Left renal cortex interstitium (tissue), 4 donors: ENCODE measurements at regions not wholly inside any gene's neighbourhood (a gene's known extent, or its start where the extent isn't known, plus 50 kb on each side); places are given as distances from the start of the nearest gene placed in this dataset.
"Not testable (repeated sequence)": the region's sequence is repeated elsewhere in the genome, so short reads cannot be mapped to it uniquely, and the experiment has no call there.

ENCODE experiments used
- DNase-seq, 4 donors: peaks; one replicate each; pipeline ENCODE4 v3.0.0-alpha.2; 2013; ENCODE audit warnings: low read depth in 4 of 4, low spot score in 2 of 4, missing footprints in 1 of 4

- DNase-seq, result no peak
These were observed 128.5 kb downstream of the IRX5 start for GRCh38 chr16:55059146-55059545.

GRCh38 chr16:55061126-55061525, 130.5 kb downstream of the IRX5 start:
- DNase-seq, result no peak

GRCh38 chr16:55062442-55062841, 131.8 kb downstream of the IRX5 start:
- DNase-seq, result no peak

GRCh38 chr16:55072976-55073375, 142.3 kb downstream of the IRX5 start:
- no peak for DNase-seq

GRCh38 chr16:55073830-55074229, 143.2 kb downstream of the IRX5 start:
- no peak for DNase-seq

- DNase-seq, result not testable (repeated sequence)
These were observed 144.5 kb downstream of the IRX5 start for GRCh38 chr16:55075208-55075607.

GRCh38 chr16:55076053-55076452, 145.4 kb downstream of the IRX5 start:
- DNase-seq, result no peak

- no peak for DNase-seq
These were observed 146.6 kb downstream of the IRX5 start for GRCh38 chr16:55077266-55077665.

- DNase-seq, result no peak
These were observed 147.5 kb downstream of the IRX5 start for GRCh38 chr16:55078153-55078552.

- DNase-seq, result no peak
These were observed 148.2 kb downstream of the IRX5 start for GRCh38 chr16:55078699-55079410.

- DNase-seq, result no peak
These were observed 151.2 kb downstream of the IRX5 start for GRCh38 chr16:55081622-55082590.

GRCh38 chr16:55082591-55082976, 151.9 kb downstream of the IRX5 start:
- no peak for DNase-seq

- no peak for DNase-seq
These were observed 152.4 kb downstream of the IRX5 start for GRCh38 chr16:55083052-55083451.

GRCh38 chr16:55088098-55088497, 157.4 kb downstream of the IRX5 start:
- no peak for DNase-seq

GRCh38 chr16:55089600-55089999, 158.9 kb downstream of the IRX5 start:
- no peak for DNase-seq

GRCh38 chr16:55091213-55091870, 160.7 kb downstream of the IRX5 start:
- no peak for DNase-seq

GRCh38 chr16:55091871-55092230, 161.2 kb downstream of the IRX5 start:
- no peak for DNase-seq

- DNase-seq, result no peak
These were observed 169.4 kb downstream of the IRX5 start for GRCh38 chr16:55100100-55100499.

GRCh38 chr16:55101026-55101425, 170.4 kb downstream of the IRX5 start:
- no peak for DNase-seq

GRCh38 chr16:55102077-55102476, 171.4 kb downstream of the IRX5 start:
- no peak for DNase-seq

GRCh38 chr16:55102531-55102930, 171.9 kb downstream of the IRX5 start:
- no peak for DNase-seq
